ENCODE measurements at regions not wholly inside any gene's neighbourhood (a gene's known extent, or its start where the extent isn't known, plus 50 kb on each side); places are given as distances from the start of the nearest gene placed in this dataset.

DNA sequence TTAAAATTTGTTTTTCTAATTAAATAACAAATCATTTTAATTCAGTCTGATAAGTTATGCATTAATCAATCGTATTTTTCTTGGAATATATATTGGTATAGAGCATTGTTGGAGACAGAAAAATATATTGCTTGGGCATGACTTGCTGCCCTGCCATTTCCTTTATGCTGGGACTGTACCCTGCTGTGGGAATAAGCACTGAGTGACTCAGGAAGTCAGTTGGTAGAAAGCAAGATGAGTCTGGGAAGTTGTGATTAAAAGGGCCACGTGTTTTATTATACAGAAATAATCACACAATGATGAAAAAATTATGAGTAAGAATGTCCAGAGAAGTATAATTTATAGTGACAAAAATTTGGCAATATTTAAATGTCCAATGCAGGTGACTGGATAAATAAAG, 139.5 kb downstream of the KIF18A start:
- peaks cover 0 to 1% (median 0%) of the 10 kb centered on the region in 11 donors for H3K9me3 Mint-ChIP-seq
- ATAC-seq (no peak), DNase-seq (no peak)
- H3K27ac Mint-ChIP-seq, result no peak overlapping the region
- no peaks in the 10 kb centered on the region for H3K27me3 ChIP-seq (ENCODE audit: control insufficient read depth in 2 of 2, insufficient read depth in 2 of 2, low read length in 2 of 2)
- H3K4me3 ChIP-seq (ENCODE audit: low read length), result no peak overlapping the region
- H3K4me1 Mint-ChIP-seq, result no peaks in the 10 kb centered on the region
- no peak overlapping the region for H3K4me3 Mint-ChIP-seq
- no peak overlapping the region for H3K27ac ChIP-seq (ENCODE audit: low read depth, low read length)
- no peaks in the 10 kb centered on the region for H3K36me3 Mint-ChIP-seq
- ChIA-PET POLR2A (no interaction called here), CTCF (no interaction called here)
- no peaks in the 10 kb centered on the region for H3K9me3 ChIP-seq (ENCODE audit: control insufficient read depth in 2 of 3, low read length in 3 of 3)
- intact Hi-C loops (cut with micrococcal nuclease), result no loop called here
- peaks cover 0 to 9% (median 0%) of the 10 kb centered on the region in 5 donors for H3K27me3 Mint-ChIP-seq
- H3K36me3 ChIP-seq (ENCODE audit: control insufficient read depth in 2 of 3, insufficient read depth in 3 of 3, low read length in 3 of 3), result no peaks in the 10 kb centered on the region
- no peaks in the 10 kb centered on the region for H3K4me1 ChIP-seq (ENCODE audit: control insufficient read depth in 2 of 2, insufficient read depth in 2 of 2, low read length in 2 of 2)

- H3K4me1 Mint-ChIP-seq, result no peaks in the 10 kb centered on the region
- CTCF ChIA-PET, result no interaction called here
- POLR2A ChIA-PET, result no interaction called here
- intact Hi-C loops (cut with micrococcal nuclease), result no loop called here
- no peak overlapping the region for H3K4me3 Mint-ChIP-seq
- no peak for ATAC-seq
- Histone ChIP-seq H3K27me3 (ENCODE audit: control insufficient read depth in 2 of 2, insufficient read depth in 2 of 2, low read length in 2 of 2) (no peaks in the 10 kb centered on the region), H3K4me3 (ENCODE audit: low read length) (no peak overlapping the region), H3K36me3 (ENCODE audit: control insufficient read depth in 2 of 3, insufficient read depth in 3 of 3, low read length in 3 of 3) (no peaks in the 10 kb centered on the region), H3K27ac (ENCODE audit: low read depth, low read length) (no peak overlapping the region), H3K4me1 (ENCODE audit: control insufficient read depth in 2 of 2, insufficient read depth in 2 of 2, low read length in 2 of 2) (no peaks in the 10 kb centered on the region), H3K9me3 (ENCODE audit: control insufficient read depth in 2 of 3, low read length in 3 of 3) (no peaks in the 10 kb centered on the region)
- peaks cover 0 to 9% (median 2%) of the 10 kb centered on the region in 5 donors for H3K27me3 Mint-ChIP-seq
- no peak for DNase-seq
- H3K9me3 Mint-ChIP-seq, result peaks cover 0 to 1% (median 0%) of the 10 kb centered on the region in 11 donors
- no peaks in the 10 kb centered on the region for H3K36me3 Mint-ChIP-seq
- no peak overlapping the region for H3K27ac Mint-ChIP-seq
Measured at GRCh38 chr11:27965559-27965958, 142.4 kb downstream of the KIF18A start.

GRCh38 chr11:27963370-27963769, 144.6 kb downstream of the KIF18A start:
- Mint-ChIP-seq H3K36me3 (no peaks in the 10 kb centered on the region), H3K4me3 (no peak overlapping the region), H3K4me1 (no peaks in the 10 kb centered on the region), H3K27ac (no peak overlapping the region), H3K9me3 (peaks cover 0 to 4% (median 0%) of the 10 kb centered on the region in 11 donors), H3K27me3 (peaks cover 0 to 12% (median 4%) of the 10 kb centered on the region in 5 donors)
- H3K4me1 ChIP-seq (ENCODE audit: control insufficient read depth in 2 of 2, insufficient read depth in 2 of 2, low read length in 2 of 2), result no peaks in the 10 kb centered on the region
- H3K4me3 ChIP-seq (ENCODE audit: low read length), result no peak overlapping the region
- H3K27ac ChIP-seq (ENCODE audit: low read depth, low read length), result no peak overlapping the region
- no peaks in the 10 kb centered on the region for H3K27me3 ChIP-seq (ENCODE audit: control insufficient read depth in 2 of 2, insufficient read depth in 2 of 2, low read length in 2 of 2)
- intact Hi-C loops (cut with micrococcal nuclease), result no loop called here
- DNase-seq (no peak), ATAC-seq (no peak)
- ChIA-PET POLR2A (no interaction called here), CTCF (no interaction called here)
- no peaks in the 10 kb centered on the region for H3K9me3 ChIP-seq (ENCODE audit: control insufficient read depth in 2 of 3, low read length in 3 of 3)
- no peaks in the 10 kb centered on the region for H3K36me3 ChIP-seq (ENCODE audit: control insufficient read depth in 2 of 3, insufficient read depth in 3 of 3, low read length in 3 of 3)

DNA sequence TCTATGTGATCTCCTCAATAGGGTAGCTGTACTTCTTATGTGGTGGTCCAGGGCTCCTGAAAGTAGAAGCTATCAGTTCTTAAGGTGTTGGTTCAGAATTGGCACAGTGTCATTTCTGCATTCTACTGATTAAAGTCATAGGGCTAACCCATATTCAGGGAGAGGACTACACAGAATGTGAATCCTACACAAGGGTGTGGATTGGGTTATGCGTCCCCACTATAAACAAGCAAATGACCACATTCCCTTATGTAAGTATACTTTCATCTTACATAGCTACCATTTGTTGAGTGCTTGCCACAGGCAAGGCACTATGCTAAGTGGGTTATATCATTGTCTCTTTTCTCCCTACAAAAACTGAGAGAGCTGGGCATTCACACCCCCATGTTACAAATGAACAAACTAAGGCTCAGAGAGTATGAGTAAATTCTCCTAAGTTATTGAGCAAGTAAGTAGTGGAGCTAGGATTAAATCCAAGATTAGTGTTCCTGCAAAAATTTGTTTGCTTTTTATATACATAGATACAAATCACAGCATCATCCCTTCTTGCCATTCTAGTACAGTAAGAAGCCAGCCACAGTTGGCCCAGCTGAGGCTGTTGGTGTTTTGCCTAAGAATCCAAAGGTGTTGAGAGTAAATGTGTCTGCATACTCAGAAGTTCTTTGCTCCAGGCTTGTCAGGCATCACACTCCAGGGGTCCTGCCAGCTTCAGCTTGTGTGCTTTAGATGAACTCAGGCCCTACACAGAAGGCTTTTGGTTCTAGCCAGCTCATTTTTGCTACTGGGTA, 157.8 kb downstream of the KIF18A start:
- DNase-seq, result no peak
- H3K27ac Mint-ChIP-seq, result no peak overlapping the region
- intact Hi-C loops (cut with micrococcal nuclease), result no loop called here
- peaks cover 0 to 9% (median 4%) of the 10 kb centered on the region in 5 donors for H3K27me3 Mint-ChIP-seq
- no peaks in the 10 kb centered on the region for H3K4me1 ChIP-seq (ENCODE audit: control insufficient read depth in 2 of 2, insufficient read depth in 2 of 2, low read length in 2 of 2)
- H3K36me3 ChIP-seq (ENCODE audit: control insufficient read depth in 2 of 3, insufficient read depth in 3 of 3, low read length in 3 of 3), result no peaks in the 10 kb centered on the region
- H3K4me1 Mint-ChIP-seq, result no peaks in the 10 kb centered on the region
- ATAC-seq, result no peak
- H3K9me3 ChIP-seq (ENCODE audit: control insufficient read depth in 2 of 3, low read length in 3 of 3), result no peaks in the 10 kb centered on the region
- H3K4me3 Mint-ChIP-seq, result no peak overlapping the region
- H3K27ac ChIP-seq (ENCODE audit: low read depth, low read length), result no peak overlapping the region
- CTCF ChIA-PET, result no interaction called here
- POLR2A ChIA-PET, result no interaction called here
- H3K27me3 ChIP-seq (ENCODE audit: control insufficient read depth in 2 of 2, insufficient read depth in 2 of 2, low read length in 2 of 2), result peaks cover 0 to 2% of the 10 kb centered on the region in 2 donors
- H3K4me3 ChIP-seq (ENCODE audit: low read length), result no peak overlapping the region
- no peaks in the 10 kb centered on the region for H3K36me3 Mint-ChIP-seq
- H3K9me3 Mint-ChIP-seq, result peaks cover 0 to 5% (median 0%) of the 10 kb centered on the region in 11 donors

DNA sequence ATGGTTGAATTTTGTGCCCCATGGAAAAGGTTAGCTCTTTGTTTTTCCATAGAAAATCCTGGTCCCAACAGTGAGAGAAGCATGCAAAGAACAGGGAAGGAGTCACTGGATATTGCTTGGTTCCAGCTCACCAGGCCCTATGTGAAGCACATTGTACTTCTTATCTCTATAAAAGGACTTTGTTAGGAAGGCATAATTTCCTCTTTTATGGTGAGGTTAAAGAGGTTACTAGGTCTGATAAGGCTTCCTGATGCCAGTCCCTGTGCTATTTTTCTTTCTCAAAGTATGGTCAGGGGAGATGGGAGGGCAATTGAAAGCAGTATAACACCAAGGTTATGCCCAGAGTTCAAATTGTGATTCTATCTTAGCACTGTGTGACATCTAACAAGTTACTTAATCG, 162.6 kb downstream of the KIF18A start:
- intact Hi-C loops (cut with micrococcal nuclease), result no loop called here
- Histone ChIP-seq H3K4me3 (ENCODE audit: low read length) (no peak overlapping the region), H3K4me1 (ENCODE audit: control insufficient read depth in 2 of 2, insufficient read depth in 2 of 2, low read length in 2 of 2) (no peaks in the 10 kb centered on the region), H3K27ac (ENCODE audit: low read depth, low read length) (no peak overlapping the region), H3K36me3 (ENCODE audit: control insufficient read depth in 2 of 3, insufficient read depth in 3 of 3, low read length in 3 of 3) (no peaks in the 10 kb centered on the region), H3K27me3 (ENCODE audit: control insufficient read depth in 2 of 2, insufficient read depth in 2 of 2, low read length in 2 of 2) (no peaks in the 10 kb centered on the region), H3K9me3 (ENCODE audit: control insufficient read depth in 2 of 3, low read length in 3 of 3) (no peaks in the 10 kb centered on the region)
- DNase-seq (no peak), ATAC-seq (no peak)
- Mint-ChIP-seq H3K36me3 (no peaks in the 10 kb centered on the region), H3K4me3 (no peak overlapping the region), H3K27ac (no peak overlapping the region), H3K9me3 (peaks cover 0 to 5% (median 0%) of the 10 kb centered on the region in 11 donors), H3K4me1 (no peaks in the 10 kb centered on the region), H3K27me3 (peaks cover 0 to 4% (median 0%) of the 10 kb centered on the region in 5 donors)
- POLR2A ChIA-PET, result no interaction called here
- CTCF ChIA-PET, result no interaction called here

DNA sequence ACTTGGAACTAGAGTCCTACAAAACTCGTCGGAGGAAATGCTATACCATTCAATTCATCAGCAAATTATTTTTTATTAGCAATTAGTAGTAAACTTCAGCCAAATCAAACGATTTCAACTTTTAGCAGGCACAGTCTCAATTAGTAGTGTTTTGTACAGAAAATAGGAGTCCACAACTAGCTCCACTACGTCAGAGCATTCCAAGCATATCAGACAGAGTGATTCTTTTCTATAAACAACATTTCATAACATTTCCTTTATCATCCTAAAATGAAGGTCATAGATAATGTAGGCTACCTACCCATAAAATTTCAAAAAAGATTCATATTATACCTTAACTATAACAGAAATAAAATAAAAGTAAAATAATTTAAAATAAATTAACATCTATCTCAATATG, 169.9 kb downstream of the KIF18A start:
- H3K27me3 ChIP-seq (ENCODE audit: control insufficient read depth in 2 of 2, insufficient read depth in 2 of 2, low read length in 2 of 2), result no peaks in the 10 kb centered on the region
- ChIA-PET CTCF (no interaction called here), POLR2A (no interaction called here)
- Mint-ChIP-seq H3K4me1 (no peaks in the 10 kb centered on the region), H3K9me3 (peaks cover 0 to 11% (median 0%) of the 10 kb centered on the region in 11 donors), H3K27me3 (no peaks in the 10 kb centered on the region), H3K36me3 (no peaks in the 10 kb centered on the region), H3K27ac (no peak overlapping the region), H3K4me3 (no peak overlapping the region)
- no peak overlapping the region for H3K4me3 ChIP-seq (ENCODE audit: low read length)
- no peak for DNase-seq
- no peak for ATAC-seq
- H3K36me3 ChIP-seq (ENCODE audit: control insufficient read depth in 2 of 3, insufficient read depth in 3 of 3, low read length in 3 of 3), result no peaks in the 10 kb centered on the region
- intact Hi-C loops (cut with micrococcal nuclease), result no loop called here
- no peak overlapping the region for H3K27ac ChIP-seq (ENCODE audit: low read depth, low read length)
- H3K4me1 ChIP-seq (ENCODE audit: control insufficient read depth in 2 of 2, insufficient read depth in 2 of 2, low read length in 2 of 2), result no peaks in the 10 kb centered on the region
- H3K9me3 ChIP-seq (ENCODE audit: control insufficient read depth in 2 of 3, low read length in 3 of 3), result no peaks in the 10 kb centered on the region

- no peaks in the 10 kb centered on the region for H3K36me3 ChIP-seq (ENCODE audit: control insufficient read depth in 2 of 3, insufficient read depth in 3 of 3, low read length in 3 of 3)
- Mint-ChIP-seq H3K36me3 (no peaks in the 10 kb centered on the region), H3K4me3 (no peak overlapping the region), H3K9me3 (peaks cover 0 to 8% (median 0%) of the 10 kb centered on the region in 11 donors), H3K4me1 (no peaks in the 10 kb centered on the region), H3K27me3 (peaks cover 0 to under 1% (median 0%) of the 10 kb centered on the region in 5 donors), H3K27ac (no peak overlapping the region)
- no peaks in the 10 kb centered on the region for H3K4me1 ChIP-seq (ENCODE audit: control insufficient read depth in 2 of 2, insufficient read depth in 2 of 2, low read length in 2 of 2)
- ATAC-seq, result no peak
- H3K27me3 ChIP-seq (ENCODE audit: control insufficient read depth in 2 of 2, insufficient read depth in 2 of 2, low read length in 2 of 2), result no peaks in the 10 kb centered on the region
- no peak for DNase-seq
- intact Hi-C loops (cut with micrococcal nuclease), result no loop called here
- no peak overlapping the region for H3K27ac ChIP-seq (ENCODE audit: low read depth, low read length)
- POLR2A ChIA-PET, result no interaction called here
- H3K9me3 ChIP-seq (ENCODE audit: control insufficient read depth in 2 of 3, low read length in 3 of 3), result no peaks in the 10 kb centered on the region
- H3K4me3 ChIP-seq (ENCODE audit: low read length), result no peak overlapping the region
- CTCF ChIA-PET, result no interaction called here
Measured at GRCh38 chr11:27934830-27935145, 173.2 kb downstream of the KIF18A start.

All from naive thymus-derived CD4-positive, alpha-beta T cell (primary cell).